ACHN (cell line): ENCODE measurements at regions not wholly inside any gene's neighbourhood (a gene's known extent, or its start where the extent isn't known, plus 50 kb on each side); places are given as distances from the start of the nearest gene placed in this dataset.
A peak's percentile ranks its signal among the peaks of the same experiment; 100 is the strongest.

ENCODE experiments used
- DNase-seq: peaks from one replicate; pipeline ENCODE4 v3.0.0-alpha.2; 2015
- in situ Hi-C: cut with HindIII; loops from 2 replicates; pipeline ENCODE4 v1.10.0; 2017; ENCODE audit warnings: low sequenced_read_pairs, low pct_ligation_motif_present, low pct_unique_long_range_greater_than_20kb

GRCh38 chr13:86974251-86974994, 696.7 kb upstream of the SLITRK5 start:
- in situ Hi-C loops: no loop called here
- no peak for DNase-seq

GRCh38 chr13:86974995-86975328, 696.2 kb upstream of the SLITRK5 start:
- in situ Hi-C loops: no loop called here
- DNase-seq: peak; percentile 1

GRCh38 chr13:86976521-86977324, 694.4 kb upstream of the SLITRK5 start:
- DNase-seq: no peak
- in situ Hi-C loops: no loop called here

- in situ Hi-C loops: no loop called here
- DNase-seq: no peak
Observed at GRCh38 chr13:86986448-86986847, 684.7 kb upstream of the SLITRK5 start.

- in situ Hi-C loops: no loop called here
- no peak for DNase-seq
Observed at GRCh38 chr13:86992251-86992650, 678.9 kb upstream of the SLITRK5 start.

- in situ Hi-C loops: no loop called here
- no peak for DNase-seq
Observed at GRCh38 chr13:87003265-87003664, 667.9 kb upstream of the SLITRK5 start.

- no peak for DNase-seq
- in situ Hi-C loops: no loop called here
Observed at GRCh38 chr13:87005511-87005910, 665.7 kb upstream of the SLITRK5 start.

GRCh38 chr13:87035526-87035925, 635.6 kb upstream of the SLITRK5 start:
- in situ Hi-C loops: no loop called here
- no peak for DNase-seq

GRCh38 chr13:87042946-87043345, 628.2 kb upstream of the SLITRK5 start:
- no peak for DNase-seq
- in situ Hi-C loops: no loop called here

GRCh38 chr13:87052731-87053130, 618.4 kb upstream of the SLITRK5 start:
- in situ Hi-C loops: no loop called here
- no peak for DNase-seq

GRCh38 chr13:87057807-87058520, 613.2 kb upstream of the SLITRK5 start:
- DNase-seq: no peak
- in situ Hi-C loops: no loop called here

- in situ Hi-C loops: no loop called here
- no peak for DNase-seq
Observed at GRCh38 chr13:87058786-87059329, 612.3 kb upstream of the SLITRK5 start.

GRCh38 chr13:87078947-87079795, 592.0 kb upstream of the SLITRK5 start:
- in situ Hi-C loops: no loop called here
- no peak for DNase-seq

- in situ Hi-C loops: no loop called here
- no peak for DNase-seq
Observed at GRCh38 chr13:87080100-87080779, 590.9 kb upstream of the SLITRK5 start.

GRCh38 chr13:87084192-87084591, 587.0 kb upstream of the SLITRK5 start:
- DNase-seq: no peak
- in situ Hi-C loops: no loop called here

- DNase-seq: no peak
- in situ Hi-C loops: no loop called here
Observed at GRCh38 chr13:87087741-87088140, 583.4 kb upstream of the SLITRK5 start.

GRCh38 chr13:87089391-87089790, 581.8 kb upstream of the SLITRK5 start:
- in situ Hi-C loops: no loop called here
- no peak for DNase-seq

GRCh38 chr13:87093399-87093798, 577.8 kb upstream of the SLITRK5 start:
- in situ Hi-C loops: no loop called here
- DNase-seq: no peak
